Activated CD4-positive, CD25-positive, alpha-beta regulatory T cell treated with anti-CD3 and anti-CD28 coated beads, Interleukin-2, amount 50 U/mL, for 72 hours (primary cell): ENCODE measurements at regions not wholly inside any gene's neighbourhood (a gene's known extent, or its start where the extent isn't known, plus 50 kb on each side); places are given as distances from the start of the nearest gene placed in this dataset.

Source experiments
- DNase-seq: peaks from one replicate; pipeline ENCODE4 v3.0.0; 2021

GRCh38 chr21:16794950-16795349 is 717.9 kb upstream of the CXADR start:
- no peak for DNase-seq

- no peak for DNase-seq
Observed at GRCh38 chr21:16796776-16797175, 716.1 kb upstream of the CXADR start.

- no peak for DNase-seq
Observed at GRCh38 chr21:16797540-16797939, 715.3 kb upstream of the CXADR start.

GRCh38 chr21:16797966-16798365 is 714.9 kb upstream of the CXADR start:
- DNase-seq = no peak

- DNase-seq = no peak
Observed at GRCh38 chr21:16800536-16801275, 712.1 kb upstream of the CXADR start.

GRCh38 chr21:16811011-16811410 is 701.8 kb upstream of the CXADR start:
- DNase-seq = no peak

- no peak for DNase-seq
Observed at GRCh38 chr21:16811970-16812369, 700.9 kb upstream of the CXADR start.

GRCh38 chr21:16815243-16815642 is 697.6 kb upstream of the CXADR start:
- no peak for DNase-seq

- DNase-seq = no peak
Observed at GRCh38 chr21:16821588-16821987, 691.3 kb upstream of the CXADR start.

GRCh38 chr21:16829532-16829931 is 683.3 kb upstream of the CXADR start:
- no peak for DNase-seq

GRCh38 chr21:16832791-16833190 is 680.1 kb upstream of the CXADR start:
- DNase-seq = no peak

GRCh38 chr21:16834791-16835190 is 678.1 kb upstream of the CXADR start:
- no peak for DNase-seq

- no peak for DNase-seq
Observed at GRCh38 chr21:16837321-16837720, 675.5 kb upstream of the CXADR start.

- DNase-seq = no peak
Observed at GRCh38 chr21:16837721-16838120, 675.1 kb upstream of the CXADR start.

- DNase-seq = no peak
Observed at GRCh38 chr21:16838331-16838730, 674.5 kb upstream of the CXADR start.

GRCh38 chr21:16840538-16840937 is 672.3 kb upstream of the CXADR start:
- DNase-seq = no peak

- DNase-seq = no peak
Observed at GRCh38 chr21:16841975-16842695, 670.7 kb upstream of the CXADR start.

GRCh38 chr21:16842696-16843035 is 670.2 kb upstream of the CXADR start:
- no peak for DNase-seq

- no peak for DNase-seq
Observed at GRCh38 chr21:16847211-16847610, 665.6 kb upstream of the CXADR start.

- DNase-seq = no peak
Observed at GRCh38 chr21:16851054-16851453, 661.8 kb upstream of the CXADR start.

- DNase-seq = no peak
Observed at GRCh38 chr21:16855164-16855667, 657.6 kb upstream of the CXADR start.

- no peak for DNase-seq
Observed at GRCh38 chr21:16863362-16863905, 649.4 kb upstream of the CXADR start.

- no peak for DNase-seq
Observed at GRCh38 chr21:16863908-16864307, 648.9 kb upstream of the CXADR start.

GRCh38 chr21:16865632-16866031 is 647.2 kb upstream of the CXADR start:
- DNase-seq = no peak
